ENCODE measurements at regions not wholly inside any gene's neighbourhood (a gene's known extent, or its start where the extent isn't known, plus 50 kb on each side); places are given as distances from the start of the nearest gene placed in this dataset.

DNA sequence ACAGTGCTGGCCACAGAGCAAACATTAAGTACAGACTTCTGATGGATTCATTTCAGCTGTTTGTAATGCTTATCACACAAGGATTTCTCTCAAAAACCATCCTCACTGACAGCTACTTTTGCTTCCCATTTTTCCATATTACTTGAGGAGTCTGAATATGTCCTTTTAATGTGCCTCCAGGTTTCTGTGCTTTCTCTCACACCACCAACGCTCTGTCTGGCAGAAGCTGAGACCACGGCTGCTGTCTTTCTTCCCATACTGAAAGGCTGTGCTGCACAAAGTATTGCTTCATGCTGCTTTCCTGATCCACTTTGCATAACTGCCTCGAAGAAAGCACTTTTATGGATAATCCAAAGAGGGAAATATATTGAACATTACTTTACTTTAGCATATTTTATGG is 312.1 kb upstream of the ZEB2 start:
- 45 to 69% methylated on average over 2 to 3 of the region's 3 CpGs for WGBS, 2 donors (ENCODE audit: low coverage in 1 of 2)
- ATAC-seq, result no peak
- H3K4me3 ChIP-seq, result no peak overlapping the region

GRCh38 chr2:144830543-144830942 is 310.6 kb upstream of the ZEB2 start:
- TF ChIP-seq POLR2AphosphoS5 (IDR thresholded peaks at IDR 0.05) (no peak), POLR2A (IDR thresholded peaks at IDR 0.05) (no peak), EP300 (IDR thresholded peaks at IDR 0.05) (no peak)
- TF ChIP-seq, protein P1, sequence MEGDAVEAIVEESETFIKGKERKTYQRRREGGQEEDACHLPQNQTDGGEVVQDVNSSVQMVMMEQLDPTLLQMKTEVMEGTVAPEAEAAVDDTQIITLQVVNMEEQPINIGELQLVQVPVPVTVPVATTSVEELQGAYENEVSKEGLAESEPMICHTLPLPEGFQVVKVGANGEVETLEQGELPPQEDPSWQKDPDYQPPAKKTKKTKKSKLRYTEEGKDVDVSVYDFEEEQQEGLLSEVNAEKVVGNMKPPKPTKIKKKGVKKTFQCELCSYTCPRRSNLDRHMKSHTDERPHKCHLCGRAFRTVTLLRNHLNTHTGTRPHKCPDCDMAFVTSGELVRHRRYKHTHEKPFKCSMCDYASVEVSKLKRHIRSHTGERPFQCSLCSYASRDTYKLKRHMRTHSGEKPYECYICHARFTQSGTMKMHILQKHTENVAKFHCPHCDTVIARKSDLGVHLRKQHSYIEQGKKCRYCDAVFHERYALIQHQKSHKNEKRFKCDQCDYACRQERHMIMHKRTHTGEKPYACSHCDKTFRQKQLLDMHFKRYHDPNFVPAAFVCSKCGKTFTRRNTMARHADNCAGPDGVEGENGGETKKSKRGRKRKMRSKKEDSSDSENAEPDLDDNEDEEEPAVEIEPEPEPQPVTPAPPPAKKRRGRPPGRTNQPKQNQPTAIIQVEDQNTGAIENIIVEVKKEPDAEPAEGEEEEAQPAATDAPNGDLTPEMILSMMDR (IDR thresholded peaks at IDR 0.05), result no peak
- Histone ChIP-seq H3K27me3 (no peaks in the 10 kb centered on the region), H3K9me3 (no peaks in the 10 kb centered on the region), H3K27ac (no peak overlapping the region), H3K36me3 (no peaks in the 10 kb centered on the region), H3K4me3 (no peak overlapping the region), H3K4me1 (peaks cover 0 to 13% (median 0%) of the 10 kb centered on the region in 3 donors)
- WGBS, 2 donors (ENCODE audit: low coverage in 1 of 2), result 81 to 82% methylated on average over 2 to 3 of the region's 3 CpGs
- no peak for ATAC-seq

More for the DNA sequence above, 312.1 kb upstream of the ZEB2 start:
- Histone ChIP-seq H3K27me3 (no peaks in the 10 kb centered on the region), H3K36me3 (no peaks in the 10 kb centered on the region), H3K4me1 (peaks cover 0 to 19% (median 0%) of the 10 kb centered on the region in 3 donors), H3K27ac (no peak overlapping the region), H3K9me3 (no peaks in the 10 kb centered on the region)
- TF ChIP-seq, protein P1 (IDR thresholded peaks at IDR 0.05), result no peak
- no peak for TF ChIP-seq POLR2AphosphoS5 (IDR thresholded peaks at IDR 0.05)
- no peak for TF ChIP-seq EP300 (IDR thresholded peaks at IDR 0.05)
- no peak for TF ChIP-seq POLR2A (IDR thresholded peaks at IDR 0.05)

DNA sequence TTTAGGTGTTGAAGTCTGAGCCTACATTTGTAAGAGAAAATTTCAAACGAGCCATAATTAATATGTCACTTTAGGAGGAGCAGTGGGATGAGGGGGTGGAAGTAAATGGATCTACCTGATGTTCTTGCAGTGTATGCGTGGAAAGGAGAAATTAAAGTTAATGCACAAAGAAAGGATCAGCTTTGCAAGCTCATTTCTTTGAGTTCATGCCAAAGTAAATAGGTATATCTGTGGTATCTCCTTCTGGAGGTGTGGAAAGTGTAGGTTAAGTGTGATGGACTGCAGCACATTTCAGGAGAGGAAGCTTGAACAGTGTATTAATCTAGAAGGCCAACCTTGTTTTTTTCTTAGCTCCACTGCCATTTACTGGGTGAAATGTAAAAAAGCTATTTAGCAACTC is 307.5 kb upstream of the ZEB2 start:
- Histone ChIP-seq H3K4me3 (no peak overlapping the region), H3K27me3 (no peaks in the 10 kb centered on the region), H3K4me1 (no peaks in the 10 kb centered on the region), H3K27ac (no peak overlapping the region), H3K36me3 (no peaks in the 10 kb centered on the region), H3K9me3 (no peaks in the 10 kb centered on the region)
- 76 to 88% methylated on average over 2 of the region's 2 CpGs for WGBS, 2 donors (ENCODE audit: low coverage in 1 of 2)
- ATAC-seq, result no peak
- TF ChIP-seq POLR2AphosphoS5 (IDR thresholded peaks at IDR 0.05), result no peak
- no peak for TF ChIP-seq POLR2A (IDR thresholded peaks at IDR 0.05)
- no peak for TF ChIP-seq EP300 (IDR thresholded peaks at IDR 0.05)
- TF ChIP-seq, protein P1 (IDR thresholded peaks at IDR 0.05), result no peak

- H3K9me3 ChIP-seq, result no peaks in the 10 kb centered on the region
- no peak overlapping the region for H3K27ac ChIP-seq
- no peaks in the 10 kb centered on the region for H3K4me1 ChIP-seq
- no peaks in the 10 kb centered on the region for H3K27me3 ChIP-seq
- no peaks in the 10 kb centered on the region for H3K36me3 ChIP-seq
- TF ChIP-seq, protein P1 (IDR thresholded peaks at IDR 0.05), result no peak
- TF ChIP-seq POLR2AphosphoS5 (IDR thresholded peaks at IDR 0.05) (no peak), POLR2A (IDR thresholded peaks at IDR 0.05) (no peak), EP300 (IDR thresholded peaks at IDR 0.05) (no peak)
- WGBS, 2 donors (ENCODE audit: low coverage in 1 of 2), result 44 to 50% methylated on average over 2 of the region's 2 CpGs
- H3K4me3 ChIP-seq, result no peak overlapping the region
- no peak for ATAC-seq
These were observed 306.2 kb upstream of the ZEB2 start for GRCh38 chr2:144826105-144826504.

- TF ChIP-seq POLR2AphosphoS5 (IDR thresholded peaks at IDR 0.05) (no peak), EP300 (IDR thresholded peaks at IDR 0.05) (no peak), POLR2A (IDR thresholded peaks at IDR 0.05) (no peak)
- TF ChIP-seq, protein P1 (IDR thresholded peaks at IDR 0.05), result no peak
- H3K27me3 ChIP-seq, result no peaks in the 10 kb centered on the region
- no peak for ATAC-seq
- H3K36me3 ChIP-seq, result no peaks in the 10 kb centered on the region
- no peak overlapping the region for H3K4me3 ChIP-seq
- 91 to 100% methylated on average over 2 to 3 of the region's 3 CpGs for WGBS, 2 donors (ENCODE audit: low coverage in 1 of 2)
- H3K4me1 ChIP-seq, result no peaks in the 10 kb centered on the region
- no peak overlapping the region for H3K27ac ChIP-seq
- H3K9me3 ChIP-seq, result no peaks in the 10 kb centered on the region
These were observed 305.6 kb upstream of the ZEB2 start for GRCh38 chr2:144825331-144826020.
